SKM-1 treated with dmso at 0.1 percent for 144 hours (cell line): ENCODE measurements at regions not wholly inside any gene's neighbourhood (a gene's known extent, or its start where the extent isn't known, plus 50 kb on each side); places are given as distances from the start of the nearest gene placed in this dataset.
A peak's percentile ranks its signal among the peaks of the same experiment; 100 is the strongest.

Source experiments
- DNase-seq: peaks from one replicate; lab custom pipeline; 2025; ENCODE audit not compliant: unreplicated experiment; lab: John Stamatoyannopoulos, UW

DNA sequence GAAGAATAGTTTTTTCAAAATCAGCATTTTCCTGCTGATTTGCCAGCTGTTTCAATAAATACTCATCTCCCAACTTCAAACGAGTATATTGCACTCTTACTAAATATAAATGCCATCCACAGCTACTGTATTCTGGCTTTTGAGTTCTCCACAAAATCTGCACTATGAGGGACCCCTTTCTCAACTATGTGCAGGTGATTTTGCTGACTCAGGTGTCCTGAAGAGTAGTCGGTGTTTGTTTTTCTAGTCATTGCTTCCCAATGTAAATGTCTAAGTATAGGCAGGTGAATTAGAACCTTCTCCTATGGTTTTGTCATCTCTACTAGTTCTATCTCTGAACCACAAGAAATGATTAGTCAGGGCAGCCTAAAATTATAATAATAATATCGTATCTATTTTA is 616.8 kb upstream of the MEF2C start:
- no peak for DNase-seq

DNA sequence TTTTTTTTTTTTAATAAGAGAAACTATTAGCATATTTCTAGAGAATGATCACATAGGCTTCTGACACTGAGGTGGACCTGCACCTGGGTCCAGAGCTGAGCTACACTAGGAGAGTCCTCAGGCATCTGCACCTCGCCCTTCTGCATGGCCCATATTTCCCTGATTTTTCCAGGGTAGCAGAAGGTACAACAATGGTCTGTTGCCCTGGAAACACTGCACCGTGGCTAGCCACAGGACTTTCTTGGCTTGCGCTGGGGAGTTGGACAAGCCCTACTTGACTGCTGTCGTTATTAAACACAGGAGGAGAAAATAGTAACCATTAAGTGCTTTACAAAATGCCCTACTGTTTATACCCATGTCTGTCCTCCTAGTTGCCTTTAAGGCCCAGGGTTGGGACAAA is 615.7 kb upstream of the MEF2C start:
- DNase-seq = no peak

DNA sequence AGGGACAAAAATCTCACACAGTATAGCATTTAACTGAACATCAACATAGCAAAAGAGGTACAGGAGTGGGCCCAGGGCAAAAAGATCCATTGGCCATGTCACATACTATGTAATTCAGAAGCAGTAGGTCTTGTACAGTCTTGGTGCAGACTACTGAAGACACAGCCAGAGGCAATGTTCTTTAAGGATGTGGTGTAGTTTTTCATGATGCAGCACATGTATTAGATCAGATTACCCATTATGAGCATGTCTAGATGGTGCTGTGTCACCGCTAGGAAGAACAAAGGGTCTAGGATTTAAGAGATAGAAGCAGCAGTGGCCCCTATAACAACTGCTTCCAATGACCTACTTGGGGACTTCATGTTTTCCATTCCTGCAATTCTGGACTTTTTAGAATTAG is 610.4 kb upstream of the MEF2C start:
- no peak for DNase-seq

DNA sequence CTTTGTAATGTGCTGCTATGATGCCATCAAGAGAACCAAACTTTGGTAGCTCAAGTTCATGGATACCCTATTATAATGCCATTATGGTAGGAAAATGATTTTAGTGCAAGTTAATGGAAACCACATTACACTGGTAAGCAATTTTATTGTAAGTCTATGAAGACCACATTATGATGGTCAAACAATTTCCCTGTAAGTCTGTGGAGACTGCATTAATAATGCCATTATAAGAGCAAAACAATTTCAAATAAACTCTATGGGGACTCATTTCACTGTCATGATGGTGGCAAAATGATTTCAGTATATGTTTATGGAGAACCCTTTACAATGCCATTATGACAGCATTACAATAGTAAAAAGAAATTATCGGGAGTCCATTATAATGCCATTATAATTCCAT is 602.0 kb upstream of the MEF2C start:
- DNase-seq = no peak

DNA sequence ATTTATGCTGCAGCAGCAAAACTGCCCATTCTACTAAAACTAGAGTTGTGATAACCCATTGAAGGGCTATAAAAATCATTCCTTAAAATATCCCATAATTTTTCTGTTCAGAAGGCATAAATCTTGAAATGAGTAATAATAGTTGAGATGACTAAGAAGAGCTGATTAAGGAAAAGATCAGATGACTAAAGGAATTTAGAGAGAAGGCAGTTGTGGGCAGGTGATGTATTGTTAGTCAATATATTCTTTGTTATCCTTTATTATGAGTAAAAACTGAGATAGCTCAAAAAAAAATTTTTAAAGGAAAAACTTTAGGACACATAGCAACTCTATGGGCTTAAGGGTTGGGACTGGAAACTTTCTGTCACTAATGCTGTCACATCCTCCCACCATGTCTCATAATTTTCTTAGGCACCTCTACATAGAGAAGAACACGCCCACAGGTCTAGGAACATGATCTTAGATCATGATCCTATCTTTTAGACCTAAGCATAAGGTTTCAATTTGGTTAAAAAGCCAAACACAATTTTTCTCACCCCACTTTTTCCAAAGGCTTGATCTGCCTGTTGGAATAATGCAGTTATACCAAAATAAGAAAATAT is 597.5 kb upstream of the MEF2C start:
- DNase-seq = no peak

DNA sequence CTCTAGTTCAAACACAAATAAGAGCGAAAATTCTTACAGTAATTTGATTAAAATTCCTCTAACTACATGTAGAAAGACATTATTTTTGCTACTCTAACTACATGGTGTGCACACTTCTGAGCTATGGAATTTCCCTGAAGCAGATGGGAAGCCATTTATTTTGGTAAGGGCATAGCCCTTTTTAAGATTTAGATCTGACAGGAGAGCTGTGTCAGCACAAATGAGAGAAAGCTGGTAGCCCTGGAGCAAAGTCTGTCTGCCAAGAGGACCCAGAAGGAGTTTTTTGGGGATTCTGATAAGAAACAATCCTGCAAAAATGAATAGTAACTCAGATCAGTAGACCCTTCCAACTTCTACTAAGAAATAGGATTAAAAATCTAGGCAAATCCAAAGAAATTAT is 595.9 kb upstream of the MEF2C start:
- no peak for DNase-seq

DNA sequence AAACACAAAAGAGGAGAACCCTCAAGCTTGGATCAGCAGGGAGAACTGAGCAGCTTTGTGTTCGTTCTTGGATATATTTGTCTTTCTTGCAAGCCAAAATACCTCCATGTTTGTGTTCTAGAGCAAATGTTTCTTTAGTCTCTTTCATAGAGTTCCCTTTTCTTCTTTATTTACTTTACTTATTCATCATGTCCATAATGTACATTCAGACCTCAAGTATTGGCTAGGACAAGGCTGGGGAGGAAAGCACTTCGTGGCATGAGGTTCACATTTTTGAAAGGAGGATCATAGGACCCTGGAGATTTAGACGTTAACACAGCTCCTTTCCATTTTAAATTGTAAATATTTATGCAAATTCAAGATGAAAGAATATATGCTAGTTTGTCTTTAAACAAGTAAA is 590.2 kb upstream of the MEF2C start:
- no peak for DNase-seq

DNA sequence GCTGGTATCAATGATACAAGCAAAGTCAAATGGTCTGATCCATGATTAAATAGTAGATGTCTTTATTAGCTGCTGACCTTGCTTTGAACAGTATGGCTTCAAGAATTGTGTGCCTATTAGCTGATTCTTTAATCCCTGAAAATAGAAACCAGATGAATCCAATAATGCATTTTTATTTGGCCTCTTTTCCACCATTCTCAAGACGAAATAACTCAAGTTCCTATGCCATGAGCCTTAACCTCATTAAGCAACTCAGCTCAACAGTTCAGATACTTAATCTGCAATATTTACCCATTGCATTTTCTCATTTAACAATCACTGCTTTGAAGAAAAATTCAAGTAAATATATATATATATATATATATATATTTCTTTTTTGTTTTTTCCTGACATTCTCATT is 588.6 kb upstream of the MEF2C start:
- DNase-seq = no peak

DNA sequence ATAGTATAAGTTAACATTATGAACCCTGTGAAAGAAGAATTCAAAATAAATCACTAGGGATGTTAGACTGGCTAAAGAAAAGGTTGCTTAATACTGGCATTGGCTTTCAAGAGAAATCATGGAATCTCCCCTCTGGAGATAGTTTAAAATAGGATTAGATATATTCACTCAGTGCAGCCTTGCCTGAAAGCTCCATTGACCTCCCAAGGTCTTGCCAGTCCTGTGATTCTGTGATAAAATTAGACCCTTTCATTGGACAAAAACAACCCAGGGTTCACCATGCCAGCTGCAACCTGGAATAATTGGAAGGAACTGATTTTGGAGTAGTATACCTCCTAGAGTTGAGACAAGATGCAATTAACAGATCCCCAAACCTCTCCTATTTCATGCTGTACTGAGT is 588.1 kb upstream of the MEF2C start:
- no peak for DNase-seq

DNA sequence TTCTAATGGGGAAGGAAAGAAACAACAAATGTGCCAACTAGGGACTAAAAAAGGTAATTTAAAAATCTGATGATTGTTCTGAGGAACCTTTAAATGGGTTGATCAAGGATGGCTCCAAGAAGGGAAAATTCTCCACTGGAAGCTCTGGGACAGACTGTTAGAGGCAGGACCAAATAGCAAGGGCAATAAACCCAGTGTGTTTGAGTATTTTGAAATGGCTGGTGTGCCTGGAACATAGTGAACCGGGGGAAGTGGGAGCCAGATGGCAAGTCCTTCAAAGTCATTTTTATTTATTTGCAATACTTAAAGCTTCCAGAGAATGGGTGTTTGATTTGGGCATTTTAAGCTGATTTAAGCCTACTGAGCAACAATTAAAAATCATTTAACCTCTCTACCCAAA is 587.7 kb upstream of the MEF2C start:
- no peak for DNase-seq

DNA sequence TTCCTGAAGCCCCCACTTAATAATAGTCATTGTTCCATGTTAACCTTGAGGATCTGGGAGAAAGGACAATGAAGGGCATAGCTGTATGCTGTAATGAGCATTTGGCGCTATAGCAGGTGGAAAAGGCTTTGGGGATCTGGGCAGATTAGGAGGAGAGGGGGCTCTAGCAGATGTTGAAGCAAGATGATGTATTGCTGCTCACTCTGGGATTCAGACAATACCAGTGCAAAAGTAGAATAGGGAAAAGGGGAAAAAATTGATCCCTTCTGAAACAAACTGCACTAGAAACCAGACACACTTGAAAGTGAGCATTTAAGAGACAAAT is 575.3 kb upstream of the MEF2C start:
- DNase-seq = no peak

DNA sequence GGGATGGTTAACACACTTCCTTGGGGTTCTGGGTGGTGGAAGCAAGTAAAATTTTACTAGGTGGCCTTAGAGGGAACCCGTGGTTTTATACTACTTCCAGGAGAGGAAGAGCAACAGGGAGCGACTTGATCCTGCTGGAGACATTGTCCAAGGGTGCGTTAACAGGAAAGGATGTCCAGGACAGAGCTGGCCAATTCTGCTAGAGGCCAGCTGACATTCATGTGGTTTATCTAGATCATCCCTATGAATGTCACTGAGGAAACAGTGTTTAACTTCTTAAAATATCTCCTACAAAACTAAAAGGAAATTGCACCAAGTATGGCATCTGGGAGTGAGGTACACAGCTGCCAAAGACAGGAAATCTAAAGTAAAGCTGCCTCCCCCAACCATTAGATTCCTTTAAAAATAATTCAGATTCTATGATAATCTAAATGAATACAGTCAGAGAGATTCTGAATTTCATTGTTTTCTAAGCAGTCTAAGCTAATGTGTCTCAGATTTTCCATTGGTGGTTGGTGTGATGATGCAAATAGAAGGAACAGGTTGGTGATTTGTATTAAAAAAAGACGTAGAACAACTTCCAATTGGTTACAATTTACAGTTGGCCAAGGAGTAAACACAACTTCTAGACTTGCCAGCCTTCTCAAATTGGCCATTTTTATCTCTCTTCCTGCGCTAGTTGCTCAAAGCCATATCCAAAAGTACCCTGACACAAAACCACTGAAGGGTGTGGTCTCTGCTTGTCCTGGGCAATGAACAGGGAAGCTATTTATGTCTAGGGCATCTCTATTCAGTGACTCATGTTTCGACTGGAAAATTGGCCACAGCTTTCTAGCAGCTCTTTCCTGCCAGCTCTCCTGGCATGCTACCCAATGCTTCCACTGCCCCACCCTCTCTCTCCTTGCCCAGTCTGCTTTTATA is 574.7 kb upstream of the MEF2C start:
- no peak for DNase-seq

DNA sequence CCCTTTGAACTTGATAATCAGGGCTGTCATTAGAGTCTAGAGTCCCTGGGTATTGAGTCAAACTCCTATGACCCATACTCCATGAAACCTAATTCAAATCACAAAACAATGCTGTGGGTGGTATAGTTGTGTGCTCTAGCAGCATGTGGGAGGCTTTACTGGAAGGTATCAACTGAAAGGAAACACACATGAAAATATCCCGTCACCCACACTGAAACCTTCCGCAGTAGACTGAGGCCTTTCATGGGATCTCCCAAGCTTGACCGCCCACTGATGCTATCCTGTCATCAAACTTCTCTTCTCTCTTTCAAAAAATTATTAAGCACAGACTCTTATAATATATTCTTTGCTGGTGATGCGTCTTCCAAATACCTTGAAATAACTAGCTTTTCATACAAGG is 569.1 kb upstream of the MEF2C start:
- no peak for DNase-seq

DNA sequence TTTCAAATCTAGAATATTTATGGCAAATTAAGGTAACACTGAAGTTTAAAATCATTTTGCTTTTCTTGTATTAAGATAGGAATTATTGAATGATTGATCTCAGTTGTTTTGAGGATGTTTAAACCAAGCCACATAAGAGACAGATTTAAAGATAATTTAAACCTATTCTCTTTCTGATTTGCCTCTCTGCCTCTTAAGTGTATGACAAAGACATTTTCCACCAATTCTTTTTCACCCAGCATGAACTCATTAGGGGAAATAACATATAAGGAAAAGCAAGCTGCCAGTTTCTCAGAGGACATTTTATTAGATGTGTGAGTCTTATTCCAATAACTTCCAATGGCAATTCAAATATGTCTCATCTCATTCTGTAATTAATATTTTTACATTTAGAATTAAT is 568.3 kb upstream of the MEF2C start:
- no peak for DNase-seq

DNA sequence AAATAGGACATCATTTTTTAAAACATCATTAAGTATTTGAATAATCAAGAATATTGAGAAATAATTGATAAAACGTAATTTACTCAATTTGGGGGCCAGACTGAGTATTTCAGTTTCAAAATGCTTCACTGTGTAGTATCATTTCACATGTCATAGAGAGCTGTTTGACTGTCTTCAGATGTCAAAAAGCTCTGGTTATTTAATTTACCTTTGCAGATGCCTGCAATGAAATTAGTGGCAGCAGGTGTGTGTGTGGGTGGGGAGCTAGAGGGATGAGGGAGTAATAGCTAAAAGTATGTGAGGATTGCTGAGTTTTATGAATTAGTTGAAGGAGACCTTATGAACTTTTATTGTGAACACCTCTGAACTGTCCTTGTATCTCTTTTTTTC is 567.2 kb upstream of the MEF2C start:
- DNase-seq = no peak

DNA sequence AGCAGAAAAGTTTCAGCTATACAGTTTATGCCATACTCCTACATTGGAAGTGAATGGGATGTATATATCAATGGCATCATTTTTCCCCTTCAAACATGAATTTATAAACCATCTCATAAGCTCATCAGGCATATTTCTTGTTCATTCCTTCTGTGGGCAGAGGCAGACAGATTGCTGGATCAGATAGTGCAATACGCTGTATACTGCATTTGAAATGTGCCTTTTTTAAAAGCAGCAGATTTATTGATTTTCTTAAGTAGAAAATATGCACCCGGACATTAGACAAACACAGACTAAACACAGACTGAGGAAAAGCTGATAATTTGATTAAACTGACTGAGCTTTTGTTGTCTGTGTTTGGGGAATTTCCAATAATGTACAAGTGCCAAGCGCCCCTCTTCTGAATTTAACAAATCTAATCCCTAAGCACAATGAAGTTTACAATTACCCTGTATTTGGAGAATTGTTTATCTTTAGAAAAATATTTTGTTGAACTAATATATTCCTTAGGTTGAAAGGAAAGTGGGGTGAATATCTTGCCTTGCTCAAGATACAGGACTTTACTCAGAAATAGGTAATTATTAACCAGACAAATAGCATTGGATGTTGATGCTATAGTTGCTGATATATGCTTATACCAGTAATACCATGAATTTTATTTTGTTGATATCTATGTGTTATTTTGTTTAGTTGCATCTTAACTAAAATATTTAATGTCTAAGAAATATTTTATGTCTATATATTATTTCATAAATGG is 566.6 kb upstream of the MEF2C start:
- DNase-seq = no peak

DNA sequence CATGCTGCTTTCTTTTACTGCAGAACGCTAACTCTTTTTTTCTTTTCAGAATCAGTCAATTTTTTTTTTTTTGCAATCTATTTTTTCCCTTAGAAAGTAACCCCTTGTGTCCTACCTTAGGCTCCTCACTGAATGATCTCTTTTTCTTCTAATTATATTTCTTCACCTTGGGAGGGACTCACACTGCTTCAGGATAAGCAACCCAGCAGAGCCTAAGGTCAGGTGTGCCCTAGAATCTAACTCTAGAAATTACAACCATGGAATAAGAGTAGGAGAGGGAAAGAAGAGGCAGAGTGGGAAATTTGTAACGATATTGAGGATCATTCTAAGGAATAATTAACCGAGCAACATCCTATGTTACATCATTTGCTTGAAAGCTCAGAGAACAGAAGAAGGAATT is 564.0 kb upstream of the MEF2C start:
- DNase-seq = no peak

DNA sequence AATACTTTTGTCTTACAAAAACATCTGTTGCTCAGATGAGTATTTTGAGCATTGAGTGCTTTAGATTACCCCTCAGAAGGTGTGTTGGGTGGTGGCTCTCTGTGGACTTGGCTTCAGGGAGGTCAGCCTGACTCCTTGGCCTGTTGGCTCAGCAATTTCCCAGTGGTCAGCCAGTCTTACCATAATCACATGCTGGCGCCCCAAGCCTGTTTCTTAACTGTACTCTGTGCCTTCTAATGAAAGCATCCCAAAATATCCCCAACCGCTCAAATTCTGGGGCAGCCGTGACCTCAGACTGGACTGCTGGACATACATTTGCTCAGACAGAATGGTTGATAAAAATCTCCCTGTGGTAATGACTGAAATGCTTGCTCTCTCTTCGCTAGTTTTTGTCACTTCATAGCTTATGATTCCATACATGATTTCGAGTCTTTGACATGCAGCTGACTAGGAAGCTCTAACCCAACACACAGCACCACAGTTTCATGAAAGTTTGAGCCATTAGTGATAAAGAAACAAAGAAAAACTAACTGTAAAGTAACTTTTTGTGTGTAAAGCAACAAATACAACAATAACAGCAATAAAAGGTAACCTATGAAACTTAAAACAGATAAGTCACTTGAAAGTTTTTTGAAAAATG is 562.2 kb upstream of the MEF2C start:
- no peak for DNase-seq

DNA sequence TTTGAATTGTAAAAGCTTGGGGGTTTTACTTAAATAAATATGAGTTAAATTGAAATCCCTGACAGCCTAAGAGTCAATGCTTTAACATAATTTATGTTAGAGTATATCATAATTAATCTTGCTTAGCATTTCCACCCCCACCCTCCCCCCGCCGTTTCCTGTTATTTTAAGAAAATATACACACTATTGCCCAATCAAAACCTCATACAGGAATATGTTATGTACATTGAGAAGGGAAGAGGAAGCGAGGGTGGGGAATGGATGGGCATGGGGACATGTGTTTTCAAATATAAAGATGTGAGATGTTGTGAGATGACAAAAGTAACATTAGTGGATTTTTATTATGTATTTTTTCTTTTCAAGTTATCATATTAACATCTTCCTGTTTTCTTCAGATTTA is 561.1 kb upstream of the MEF2C start:
- DNase-seq = peak; percentile 7

DNA sequence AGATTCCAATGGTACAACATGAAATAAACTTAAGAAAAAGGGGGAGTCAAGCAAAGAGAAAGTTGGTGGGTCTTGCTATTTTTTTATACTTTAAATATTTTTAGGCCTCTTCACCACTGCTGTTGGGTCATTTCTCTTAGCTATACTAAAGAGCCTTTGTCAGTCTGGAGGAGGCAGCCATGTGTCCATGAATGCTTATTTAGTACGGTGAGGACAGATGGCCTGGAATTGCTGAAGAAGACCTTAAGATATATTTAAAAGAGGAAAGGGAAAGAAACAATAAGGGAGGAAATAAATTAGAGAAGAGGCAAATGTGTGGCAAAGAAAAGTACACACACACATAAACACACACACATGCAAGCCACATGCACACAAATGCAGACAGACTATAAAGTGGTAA is 560.5 kb upstream of the MEF2C start:
- DNase-seq = no peak

DNA sequence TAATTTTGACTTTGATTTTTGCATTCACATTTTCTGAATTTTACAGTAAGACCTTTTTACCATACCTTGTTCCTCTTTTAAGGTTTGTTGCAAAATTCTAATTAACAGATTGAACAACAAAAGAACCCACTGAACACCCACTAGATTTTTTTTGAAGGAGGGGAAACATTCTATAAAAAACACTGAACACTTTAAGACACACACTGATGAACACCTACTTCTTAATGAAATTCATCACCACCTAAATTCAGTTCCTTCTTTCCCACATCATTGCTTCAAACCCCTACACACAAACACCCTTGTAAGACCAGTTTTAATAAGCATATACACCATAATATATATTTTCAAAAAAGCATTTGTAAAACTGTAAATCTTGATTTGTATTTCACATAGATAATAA is 559.0 kb upstream of the MEF2C start:
- no peak for DNase-seq

DNA sequence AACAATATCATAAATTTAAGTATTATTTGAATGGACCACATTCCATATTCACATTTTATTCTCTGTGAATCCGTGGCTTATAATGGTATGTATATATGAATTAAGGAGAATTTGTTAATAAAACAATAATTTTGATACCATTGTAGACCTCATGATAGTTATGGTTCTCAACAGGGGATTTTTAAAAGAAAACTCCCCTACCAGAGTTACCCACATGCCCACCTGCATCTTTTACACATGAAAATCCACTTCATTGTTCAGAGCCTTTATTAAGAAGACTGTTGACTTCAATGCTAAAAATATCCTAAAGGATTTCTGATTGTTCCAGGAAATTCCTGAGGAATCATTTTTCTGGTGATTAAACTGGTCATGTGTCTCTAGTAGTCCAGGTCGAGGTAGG is 557.7 kb upstream of the MEF2C start:
- DNase-seq = no peak
